ENCODE measurements at regions not wholly inside any gene's neighbourhood (a gene's known extent, or its start where the extent isn't known, plus 50 kb on each side); places are given as distances from the start of the nearest gene placed in this dataset.

DNA sequence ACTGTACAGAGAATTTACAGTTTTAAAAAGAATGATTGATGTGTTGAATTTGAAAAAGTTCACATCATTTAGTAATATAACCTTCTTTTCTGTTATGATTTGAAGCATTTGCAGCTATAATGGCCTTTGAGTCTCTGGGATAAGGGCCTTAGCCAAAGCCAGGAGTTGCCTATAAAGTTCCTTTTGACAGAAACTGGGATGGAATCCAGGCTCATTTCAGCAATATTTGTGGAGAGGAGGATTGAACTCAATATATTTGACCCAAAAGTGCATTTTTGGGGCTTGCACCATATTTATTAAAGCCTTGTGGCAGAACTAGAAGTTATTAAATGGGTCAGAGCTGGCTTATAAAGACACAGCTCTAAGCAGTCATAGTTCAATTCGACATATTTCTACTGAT is 348.7 kb upstream of the EPHA3 start:
- TF ChIP-seq ESRRA (IDR thresholded peaks at IDR 0.05; ENCODE audit: low read length) (no peak), TCF3 (IDR thresholded peaks at IDR 0.05; ENCODE audit: borderline replicate concordance, insufficient read depth, low read depth, low read length) (no peak), CBFB (IDR thresholded peaks at IDR 0.05; ENCODE audit: low read depth) (no peak), CTCF (IDR thresholded peaks at IDR 0.05 in 2 of 3, conservative IDR thresholded peaks at IDR 0.05 in 1 of 3; ENCODE audit: control insufficient read depth in 2 of 3, extremely low read depth in 1 of 3, insufficient read depth in 1 of 3, low read depth in 3 of 3, low read length in 3 of 3) (no peak), CHD1 (IDR thresholded peaks at IDR 0.05; ENCODE audit: low read depth, low read length) (no peak), TAF1 (IDR thresholded peaks at IDR 0.05; ENCODE audit: borderline replicate concordance, low read depth, low read length) (no peak), CBX5 (IDR thresholded peaks at IDR 0.05; ENCODE audit: low read depth) (no peak), TBL1XR1 (IDR thresholded peaks at IDR 0.05; ENCODE audit: low read depth, low read length) (no peak), NFYB (IDR thresholded peaks at IDR 0.05; ENCODE audit: insufficient read depth, low read depth, low read length) (no peak), GABPA (IDR thresholded peaks at IDR 0.05; ENCODE audit: low read depth) (no peak), MAX (IDR thresholded peaks at IDR 0.05; ENCODE audit: low read depth, low read length) (no peak), SIN3A (IDR thresholded peaks at IDR 0.05; ENCODE audit: low read depth, low read length) (no peak)
- TF ChIP-seq, protein P1, sequence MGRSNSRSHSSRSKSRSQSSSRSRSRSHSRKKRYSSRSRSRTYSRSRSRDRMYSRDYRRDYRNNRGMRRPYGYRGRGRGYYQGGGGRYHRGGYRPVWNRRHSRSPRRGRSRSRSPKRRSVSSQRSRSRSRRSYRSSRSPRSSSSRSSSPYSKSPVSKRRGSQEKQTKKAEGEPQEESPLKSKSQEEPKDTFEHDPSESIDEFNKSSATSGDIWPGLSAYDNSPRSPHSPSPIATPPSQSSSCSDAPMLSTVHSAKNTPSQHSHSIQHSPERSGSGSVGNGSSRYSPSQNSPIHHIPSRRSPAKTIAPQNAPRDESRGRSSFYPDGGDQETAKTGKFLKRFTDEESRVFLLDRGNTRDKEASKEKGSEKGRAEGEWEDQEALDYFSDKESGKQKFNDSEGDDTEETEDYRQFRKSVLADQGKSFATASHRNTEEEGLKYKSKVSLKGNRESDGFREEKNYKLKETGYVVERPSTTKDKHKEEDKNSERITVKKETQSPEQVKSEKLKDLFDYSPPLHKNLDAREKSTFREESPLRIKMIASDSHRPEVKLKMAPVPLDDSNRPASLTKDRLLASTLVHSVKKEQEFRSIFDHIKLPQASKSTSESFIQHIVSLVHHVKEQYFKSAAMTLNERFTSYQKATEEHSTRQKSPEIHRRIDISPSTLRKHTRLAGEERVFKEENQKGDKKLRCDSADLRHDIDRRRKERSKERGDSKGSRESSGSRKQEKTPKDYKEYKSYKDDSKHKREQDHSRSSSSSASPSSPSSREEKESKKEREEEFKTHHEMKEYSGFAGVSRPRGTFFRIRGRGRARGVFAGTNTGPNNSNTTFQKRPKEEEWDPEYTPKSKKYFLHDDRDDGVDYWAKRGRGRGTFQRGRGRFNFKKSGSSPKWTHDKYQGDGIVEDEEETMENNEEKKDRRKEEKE (IDR thresholded peaks at IDR 0.05) = no peak

Measured in GM12878 (cell line).